Gastrocnemius medialis (tissue), 4 donors: ENCODE measurements at regions not wholly inside any gene's neighbourhood (a gene's known extent, or its start where the extent isn't known, plus 50 kb on each side); places are given as distances from the start of the nearest gene placed in this dataset.

Experiments
- ATAC-seq, 2 donors: fragments of 150-250 bp; one replicate each; pipeline ENCODE4 v1.9.1; 2016
- DNase-seq, 2 donors: peaks; one replicate each; pipeline ENCODE4 v3.0.0-alpha.2; 2019
- H3K27ac ChIP-seq, 4 donors: fragments of 200-600 bp; sonication (generic); 1 replicate in 1 of 4; 2 replicates in 3 of 4; pipeline ENCODE4 v1.5.1; 2016 to 2018; ENCODE audit warnings: mild to moderate bottlenecking in 2 of 4, moderate library complexity in 1 of 4
- H3K27me3 ChIP-seq, 3 donors: fragments of 200-600 bp; sonication (generic) in 2 of 3; 1 replicate in 1 of 3; 2 replicates in 2 of 3; pipeline versions ENCODE4 v1.5.1 to v1.6.0; 2016 to 2019; ENCODE audit warnings: mild to moderate bottlenecking in 1 of 3, moderate library complexity in 1 of 3
- H3K36me3 ChIP-seq, 2 donors: fragments of 200-600 bp; sonication (generic) in 1 of 2; one replicate each; pipeline ENCODE4 v1.5.1; 2017 to 2018
- H3K4me1 ChIP-seq, 2 donors: fragments of 200-600 bp; sonication (generic) in 1 of 2; one replicate each; pipeline ENCODE4 v1.5.1; 2016 to 2017; ENCODE audit warnings: mild to moderate bottlenecking in 2 of 2
- H3K4me3 ChIP-seq, 4 donors: fragments of 200-600 bp; sonication (generic) in 3 of 4; 1 replicate in 1 of 4; 2 replicates in 3 of 4; pipeline ENCODE4 v1.5.1; 2016 to 2019; ENCODE audit warnings: mild to moderate bottlenecking in 2 of 4
- H3K9me3 ChIP-seq, 3 donors: fragments of 200-600 bp; sonication (generic) in 2 of 3; 1 replicate in 1 of 3; 2 replicates in 2 of 3; pipeline ENCODE4 v1.5.1; 2016 to 2019
- POLR2A ChIP-seq, 2 donors: fragments of 450-650 bp; IDR thresholded peaks; one replicate each; pipeline ENCODE4 v1.6.1; 2017; ENCODE audit warnings: antibody characterized with exemption in 2 of 2, mild to moderate bottlenecking in 2 of 2, moderate library complexity in 2 of 2
- in situ Hi-C, 4 donors: fragments of 200-750 bp; cut with MboI; loops; one replicate each; pipeline versions ENCODE4 v1.15.0 to v1.8.0; 2017; ENCODE audit warnings: low sequenced_read_pairs in 4 of 4
- intact Hi-C: fragments of 100-400 bp; cut with DNase I; formaldehyde crosslinking; loops from one replicate; pipeline ENCODE4 v1.15.1; 2023; ENCODE audit warnings: low total_unique reads
- TF ChIP-seq, protein P1 (sequence below), 5 experiments: fragments of 450-650 bp in 3 of 5; fragments of 200-600 bp in 2 of 5; sonication (generic) in 2 of 5; IDR thresholded peaks in 4 of 5; conservative IDR thresholded peaks in 1 of 5; 1 replicate in 4 of 5; 2 replicates in 1 of 5; pipeline ENCODE4 v1.5.1; 2016 to 2019; ENCODE audit warnings: antibody characterized with exemption in 5 of 5, mild to moderate bottlenecking in 3 of 5, moderate library complexity in 3 of 5

DNA sequence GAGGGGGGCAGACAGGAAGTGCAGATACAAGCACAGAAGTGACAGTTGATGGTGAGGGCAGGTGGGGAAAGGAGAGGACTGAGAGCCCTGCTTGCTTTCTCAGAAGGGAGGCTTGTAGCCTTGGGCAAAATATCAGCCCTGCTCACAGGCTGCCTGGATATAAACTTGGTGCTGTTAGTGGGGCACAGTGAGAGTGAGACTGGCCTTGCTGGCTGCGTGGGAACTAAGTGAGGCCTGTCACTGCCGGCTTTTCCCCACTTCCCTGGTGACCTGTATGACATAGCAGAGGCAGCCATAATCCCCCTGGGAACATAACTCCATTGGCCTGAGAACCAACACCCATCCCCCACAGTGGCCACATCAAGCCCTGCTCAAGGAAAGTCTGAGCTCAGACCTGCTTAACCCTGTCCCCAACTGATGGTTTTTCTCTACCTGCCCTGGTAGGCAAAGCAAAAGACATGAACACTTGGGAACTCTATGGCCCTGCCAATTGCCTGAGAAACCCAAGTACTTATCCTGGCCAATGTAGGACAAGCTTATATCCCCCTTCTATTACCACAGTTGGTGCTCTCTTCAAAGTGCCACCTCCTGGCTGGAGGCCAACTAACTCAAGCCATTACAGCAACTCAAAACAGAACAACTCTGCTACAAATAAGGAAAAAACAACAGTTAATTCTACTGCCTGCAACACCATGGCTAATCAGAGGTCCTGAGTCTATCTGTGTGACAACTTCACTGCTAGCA, 472.7 kb downstream of the PLPP3 start:
- intact Hi-C loops (no loop called here), in situ Hi-C loops (no loop called here)
- H3K27ac ChIP-seq: no peak overlapping the region
- H3K27me3 ChIP-seq: no peaks in the 10 kb centered on the region
- H3K9me3 ChIP-seq: peaks cover 0 to 6% (median 0%) of the 10 kb centered on the region in 3 donors
- no peak for TF ChIP-seq POLR2A (IDR thresholded peaks at IDR 0.05)
- TF ChIP-seq, protein P1, sequence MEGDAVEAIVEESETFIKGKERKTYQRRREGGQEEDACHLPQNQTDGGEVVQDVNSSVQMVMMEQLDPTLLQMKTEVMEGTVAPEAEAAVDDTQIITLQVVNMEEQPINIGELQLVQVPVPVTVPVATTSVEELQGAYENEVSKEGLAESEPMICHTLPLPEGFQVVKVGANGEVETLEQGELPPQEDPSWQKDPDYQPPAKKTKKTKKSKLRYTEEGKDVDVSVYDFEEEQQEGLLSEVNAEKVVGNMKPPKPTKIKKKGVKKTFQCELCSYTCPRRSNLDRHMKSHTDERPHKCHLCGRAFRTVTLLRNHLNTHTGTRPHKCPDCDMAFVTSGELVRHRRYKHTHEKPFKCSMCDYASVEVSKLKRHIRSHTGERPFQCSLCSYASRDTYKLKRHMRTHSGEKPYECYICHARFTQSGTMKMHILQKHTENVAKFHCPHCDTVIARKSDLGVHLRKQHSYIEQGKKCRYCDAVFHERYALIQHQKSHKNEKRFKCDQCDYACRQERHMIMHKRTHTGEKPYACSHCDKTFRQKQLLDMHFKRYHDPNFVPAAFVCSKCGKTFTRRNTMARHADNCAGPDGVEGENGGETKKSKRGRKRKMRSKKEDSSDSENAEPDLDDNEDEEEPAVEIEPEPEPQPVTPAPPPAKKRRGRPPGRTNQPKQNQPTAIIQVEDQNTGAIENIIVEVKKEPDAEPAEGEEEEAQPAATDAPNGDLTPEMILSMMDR (IDR thresholded peaks at IDR 0.05 in 4 of 5, conservative IDR thresholded peaks at IDR 0.05 in 1 of 5): no peak
- H3K36me3 ChIP-seq: no peaks in the 10 kb centered on the region
- no peak overlapping the region for H3K4me3 ChIP-seq
- no peaks in the 10 kb centered on the region for H3K4me1 ChIP-seq
- DNase-seq (no peak), ATAC-seq (no peak)

DNA sequence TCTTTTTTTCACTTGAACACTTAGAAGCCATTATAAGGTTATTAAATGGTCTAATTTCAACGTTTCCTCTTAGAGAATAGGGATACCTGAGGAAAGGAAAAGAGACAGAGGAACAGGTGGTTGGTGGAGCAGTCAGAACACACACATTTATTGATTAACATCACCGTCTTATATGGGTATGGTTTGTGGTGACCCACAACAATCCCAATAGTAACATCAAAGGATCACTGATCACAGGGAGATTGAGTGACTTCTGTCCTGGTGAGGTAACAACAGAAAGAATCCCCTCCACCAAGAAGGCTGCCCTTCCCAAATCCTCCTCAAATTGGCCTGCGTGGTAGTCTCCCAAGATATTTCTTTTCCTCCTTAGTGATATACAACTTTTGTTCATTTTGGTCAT, 474.0 kb downstream of the PLPP3 start:
- Histone ChIP-seq H3K4me1 (no peaks in the 10 kb centered on the region), H3K36me3 (no peaks in the 10 kb centered on the region), H3K27me3 (no peaks in the 10 kb centered on the region), H3K27ac (no peak overlapping the region), H3K9me3 (peaks cover 0 to 6% (median 0%) of the 10 kb centered on the region in 3 donors), H3K4me3 (no peak overlapping the region)
- in situ Hi-C loops (no loop called here), intact Hi-C loops (no loop called here)
- no peak for ATAC-seq
- TF ChIP-seq, protein P1 (IDR thresholded peaks at IDR 0.05 in 4 of 5, conservative IDR thresholded peaks at IDR 0.05 in 1 of 5): no peak
- no peak for TF ChIP-seq POLR2A (IDR thresholded peaks at IDR 0.05)
- DNase-seq: no peak

DNA sequence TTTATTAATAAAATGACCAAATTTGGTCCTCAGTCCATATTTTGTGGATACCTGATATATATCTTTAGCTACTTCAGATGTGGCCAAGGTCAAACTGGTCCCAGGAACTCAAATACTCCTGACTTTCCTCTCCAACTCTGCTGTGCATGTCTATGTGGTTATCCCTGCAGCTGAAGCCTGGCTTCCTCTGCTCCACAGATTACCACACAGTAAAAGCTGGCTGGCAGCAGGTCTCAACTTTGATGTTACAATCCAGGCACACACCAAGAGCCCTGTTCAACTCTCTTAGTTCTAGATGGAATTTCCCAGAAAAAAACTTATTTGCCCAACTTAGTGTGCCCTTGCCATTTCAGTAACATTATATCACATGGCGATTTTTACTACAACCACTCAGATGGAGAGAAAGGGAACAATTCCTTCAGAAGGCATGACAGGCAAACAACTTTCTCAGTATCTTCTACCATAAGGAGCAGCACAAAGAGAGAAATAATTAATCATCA, 479.5 kb downstream of the PLPP3 start:
- intact Hi-C loops: no loop called here
- H3K9me3 ChIP-seq: peaks cover 0 to 6% (median 0%) of the 10 kb centered on the region in 3 donors
- ATAC-seq: no peak

DNA sequence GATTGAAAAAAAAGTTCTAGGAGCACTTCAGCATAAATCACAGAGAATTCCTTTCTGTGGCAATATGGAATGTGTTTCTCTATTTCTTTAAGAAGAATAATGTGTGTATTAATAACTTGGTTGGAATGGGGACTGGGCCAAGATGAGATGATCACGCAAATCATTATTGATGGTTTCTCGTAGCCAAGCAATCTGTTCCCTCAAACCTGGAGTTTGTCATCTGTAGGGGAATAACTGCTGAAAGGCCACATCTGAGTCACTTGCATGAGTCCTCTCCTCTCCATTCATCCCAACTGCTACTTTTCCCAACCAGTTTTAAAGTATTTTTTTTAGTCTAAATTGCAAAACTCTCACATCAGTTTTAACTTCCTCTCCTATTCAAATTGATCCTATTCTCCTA, 480.4 kb downstream of the PLPP3 start:
- Histone ChIP-seq H3K4me1 (no peaks in the 10 kb centered on the region), H3K9me3 (no peaks in the 10 kb centered on the region), H3K4me3 (no peak overlapping the region), H3K27me3 (no peaks in the 10 kb centered on the region), H3K36me3 (no peaks in the 10 kb centered on the region), H3K27ac (no peak overlapping the region)
- ATAC-seq (no peak), DNase-seq (no peak)
- TF ChIP-seq, protein P1 (IDR thresholded peaks at IDR 0.05 in 4 of 5, conservative IDR thresholded peaks at IDR 0.05 in 1 of 5): no peak
- no peak for TF ChIP-seq POLR2A (IDR thresholded peaks at IDR 0.05)
- intact Hi-C loops: no loop called here
- in situ Hi-C loops: no loop called here

More for the DNA sequence above, 479.5 kb downstream of the PLPP3 start:
- Histone ChIP-seq H3K27me3 (no peaks in the 10 kb centered on the region), H3K4me3 (no peak overlapping the region), H3K27ac (no peak overlapping the region), H3K36me3 (no peaks in the 10 kb centered on the region), H3K4me1 (no peaks in the 10 kb centered on the region)
- TF ChIP-seq POLR2A (IDR thresholded peaks at IDR 0.05): no peak
- TF ChIP-seq, protein P1 (IDR thresholded peaks at IDR 0.05 in 4 of 5, conservative IDR thresholded peaks at IDR 0.05 in 1 of 5): no peak
- in situ Hi-C loops: no loop called here
- DNase-seq: no peak
